Thoracic aorta (tissue), 2 donors: ENCODE measurements at regions not wholly inside any gene's neighbourhood (a gene's known extent, or its start where the extent isn't known, plus 50 kb on each side); places are given as distances from the start of the nearest gene placed in this dataset.

Source experiments
- ATAC-seq: fragments of 150-250 bp; one replicate; pipeline ENCODE4 v1.8.0; 2017; ENCODE audit warnings: low read depth; ENCODE audit not compliant: insufficient number of reproducible peaks, low FRiP score
- DNase-seq: peaks from one replicate; pipeline ENCODE4 v3.0.0-alpha.2; 2020; ENCODE audit warnings: low spot score
- H3K27ac ChIP-seq, 2 donors: fragments of 200-600 bp; sonication (generic); 1 replicate in 1 of 2; 2 replicates in 1 of 2; pipeline ENCODE4 v1.5.1; 2016; ENCODE audit warnings: mild to moderate bottlenecking in 2 of 2, moderate library complexity in 2 of 2
- H3K27me3 ChIP-seq: fragments of 200-600 bp; sonication (generic); replicated peaks from 2 replicates; pipeline ENCODE4 v1.6.0; 2016; ENCODE audit warnings: mild to moderate bottlenecking; ENCODE audit not compliant: insufficient read depth
- H3K36me3 ChIP-seq: fragments of 200-600 bp; sonication (generic); one replicate; pipeline ENCODE4 v1.5.1; 2016
- H3K4me1 ChIP-seq, 2 donors: fragments of 200-600 bp; sonication (generic); 1 replicate in 1 of 2; 2 replicates in 1 of 2; pipeline versions ENCODE4 v1.5.1 to v1.6.0; 2016; ENCODE audit warnings: low read depth in 2 of 2, mild to moderate bottlenecking in 1 of 2; ENCODE audit not compliant: control insufficient read depth in 1 of 2
- H3K4me3 ChIP-seq: fragments of 200-600 bp; sonication (generic); 2 replicates; pipeline ENCODE4 v1.5.1; 2016; ENCODE audit warnings: mild to moderate bottlenecking
- H3K9me3 ChIP-seq: fragments of 200-600 bp; sonication (generic); 2 replicates; pipeline ENCODE4 v1.5.1; 2016
- TF ChIP-seq, protein P1 (sequence below): fragments of 200-600 bp; sonication (generic); IDR thresholded peaks from one replicate; pipeline ENCODE4 v1.5.1; 2019; ENCODE audit warnings: antibody characterized with exemption

DNA sequence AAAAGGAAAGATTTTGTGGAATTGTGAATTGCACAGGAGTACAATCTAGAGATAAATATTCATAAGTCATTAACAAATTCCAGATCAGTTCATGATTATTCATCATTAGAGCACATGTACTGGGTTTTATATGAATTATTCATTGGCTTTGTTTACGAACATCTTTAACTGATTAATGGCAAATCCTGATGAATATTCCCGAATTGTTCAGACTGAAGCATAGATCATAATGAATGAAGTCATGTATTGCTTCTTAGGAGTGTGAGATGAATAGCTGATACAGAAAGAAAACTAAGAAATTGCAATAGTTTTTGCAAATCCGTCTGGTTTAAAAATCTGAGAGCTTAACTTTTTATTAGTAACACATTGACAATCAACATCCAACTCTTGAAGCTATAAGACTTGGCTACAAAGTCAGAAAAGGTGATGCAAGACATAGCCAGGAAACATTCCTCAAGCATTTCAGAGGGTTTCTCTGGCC lies 183.6 kb upstream of the DGKB start:
- no peak for DNase-seq
- TF ChIP-seq, protein P1, sequence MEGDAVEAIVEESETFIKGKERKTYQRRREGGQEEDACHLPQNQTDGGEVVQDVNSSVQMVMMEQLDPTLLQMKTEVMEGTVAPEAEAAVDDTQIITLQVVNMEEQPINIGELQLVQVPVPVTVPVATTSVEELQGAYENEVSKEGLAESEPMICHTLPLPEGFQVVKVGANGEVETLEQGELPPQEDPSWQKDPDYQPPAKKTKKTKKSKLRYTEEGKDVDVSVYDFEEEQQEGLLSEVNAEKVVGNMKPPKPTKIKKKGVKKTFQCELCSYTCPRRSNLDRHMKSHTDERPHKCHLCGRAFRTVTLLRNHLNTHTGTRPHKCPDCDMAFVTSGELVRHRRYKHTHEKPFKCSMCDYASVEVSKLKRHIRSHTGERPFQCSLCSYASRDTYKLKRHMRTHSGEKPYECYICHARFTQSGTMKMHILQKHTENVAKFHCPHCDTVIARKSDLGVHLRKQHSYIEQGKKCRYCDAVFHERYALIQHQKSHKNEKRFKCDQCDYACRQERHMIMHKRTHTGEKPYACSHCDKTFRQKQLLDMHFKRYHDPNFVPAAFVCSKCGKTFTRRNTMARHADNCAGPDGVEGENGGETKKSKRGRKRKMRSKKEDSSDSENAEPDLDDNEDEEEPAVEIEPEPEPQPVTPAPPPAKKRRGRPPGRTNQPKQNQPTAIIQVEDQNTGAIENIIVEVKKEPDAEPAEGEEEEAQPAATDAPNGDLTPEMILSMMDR: no peak
- no peak overlapping the region for H3K27ac ChIP-seq
- H3K4me1 ChIP-seq: no peaks in the 10 kb centered on the region
- no peaks in the 10 kb centered on the region for H3K9me3 ChIP-seq
- H3K36me3 ChIP-seq: no peaks in the 10 kb centered on the region
- no peak for ATAC-seq
- H3K4me3 ChIP-seq: no peak overlapping the region
- H3K27me3 ChIP-seq: no peaks in the 10 kb centered on the region

DNA sequence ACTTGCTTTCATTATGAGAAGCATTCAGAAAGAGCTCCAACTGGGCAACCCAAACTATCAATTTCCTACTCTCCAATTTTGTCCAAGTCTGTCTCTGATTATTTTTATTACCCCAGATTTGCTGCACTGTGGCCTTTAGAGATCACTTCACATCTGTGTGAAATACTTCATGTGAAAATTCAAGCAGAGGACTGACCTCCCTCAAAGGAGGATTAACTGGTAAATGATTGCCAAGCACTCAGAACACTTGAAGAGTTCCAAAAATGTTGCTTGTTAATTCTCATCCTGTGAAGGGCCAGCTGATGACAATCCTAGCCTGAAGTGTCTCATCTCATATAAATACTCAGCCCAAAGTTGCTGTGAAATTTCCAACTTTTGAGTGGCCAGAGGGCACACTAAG lies 182.8 kb upstream of the DGKB start:
- ATAC-seq (no peak), DNase-seq (no peak)
- Histone ChIP-seq H3K36me3 (no peaks in the 10 kb centered on the region), H3K4me1 (no peaks in the 10 kb centered on the region), H3K4me3 (no peak overlapping the region), H3K27me3 (no peaks in the 10 kb centered on the region), H3K27ac (no peak overlapping the region), H3K9me3 (no peaks in the 10 kb centered on the region)
- TF ChIP-seq, protein P1: no peak

DNA sequence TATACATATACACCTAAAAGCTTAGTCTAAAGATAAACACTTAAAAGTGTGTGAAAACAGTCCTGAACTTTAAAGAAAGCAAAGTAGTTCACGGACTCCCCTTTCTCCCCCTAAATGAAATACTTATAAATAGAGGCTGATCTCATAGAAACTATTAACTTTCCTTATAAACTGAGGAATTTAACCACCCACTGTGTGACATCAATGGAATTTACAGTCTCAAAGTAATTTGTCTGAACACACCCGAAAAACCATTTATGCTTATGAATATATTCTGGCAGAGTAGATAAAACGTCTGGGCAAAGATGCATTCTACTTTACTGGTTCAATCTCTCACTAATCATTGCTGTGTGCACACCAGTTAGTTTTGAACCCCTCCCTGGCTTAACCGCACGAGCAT lies 181.8 kb upstream of the DGKB start:
- peaks cover 5% of the 10 kb centered on the region for H3K27me3 ChIP-seq
- H3K27ac ChIP-seq: no peak overlapping the region
- H3K4me1 ChIP-seq: no peaks in the 10 kb centered on the region
- DNase-seq (no peak), ATAC-seq (no peak)
- TF ChIP-seq, protein P1: no peak
- no peaks in the 10 kb centered on the region for H3K9me3 ChIP-seq
- no peaks in the 10 kb centered on the region for H3K36me3 ChIP-seq
- H3K4me3 ChIP-seq: no peak overlapping the region

DNA sequence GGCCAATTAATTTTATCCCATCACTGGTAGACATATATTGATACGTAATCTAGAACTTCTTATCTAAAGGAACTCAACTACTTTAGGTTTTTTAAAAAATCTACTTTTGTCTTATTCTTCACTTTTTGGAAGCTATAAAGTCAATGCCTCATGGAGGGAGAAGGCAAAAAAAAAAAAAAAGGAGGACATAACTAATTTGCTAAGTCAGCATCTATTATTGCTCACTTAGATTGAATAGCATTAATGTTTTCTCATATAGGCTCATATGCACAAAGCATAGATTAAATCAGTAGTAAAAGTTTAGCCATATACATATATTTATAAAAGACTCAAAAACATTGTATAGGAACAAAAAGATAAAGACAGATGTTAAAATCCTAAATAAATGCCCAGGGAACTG lies 179.3 kb upstream of the DGKB start:
- no peak for ATAC-seq
- no peak overlapping the region for H3K4me3 ChIP-seq

DNA sequence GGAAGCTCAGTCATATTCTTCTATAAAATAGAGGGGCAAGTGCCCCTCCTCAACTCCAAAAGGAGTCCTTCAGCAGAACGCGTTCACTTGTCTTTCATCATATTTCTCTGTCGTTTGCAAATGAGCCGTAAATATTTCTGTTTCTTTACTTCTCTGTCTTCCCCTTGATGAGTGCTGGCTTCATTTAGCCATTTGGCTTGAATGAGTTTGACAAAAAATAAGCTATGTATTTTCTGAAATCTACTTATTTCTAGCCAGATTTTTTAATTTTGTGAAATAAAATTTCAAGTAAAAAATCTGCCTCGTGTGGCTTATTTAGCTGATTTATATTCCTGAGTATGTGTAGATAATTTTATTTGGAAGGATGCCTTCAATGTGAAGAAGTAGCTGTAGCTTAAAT lies 170.8 kb upstream of the DGKB start:
- H3K9me3 ChIP-seq: no peaks in the 10 kb centered on the region
- no peak for DNase-seq
- H3K36me3 ChIP-seq: no peaks in the 10 kb centered on the region
- TF ChIP-seq, protein P1: no peak
- ATAC-seq: no peak
- no peaks in the 10 kb centered on the region for H3K27me3 ChIP-seq
- H3K4me3 ChIP-seq: no peak overlapping the region
- H3K4me1 ChIP-seq: no peaks in the 10 kb centered on the region
- H3K27ac ChIP-seq: no peak overlapping the region

More for the DNA sequence above, 179.3 kb upstream of the DGKB start:
- Histone ChIP-seq H3K36me3 (no peaks in the 10 kb centered on the region), H3K27ac (no peak overlapping the region), H3K27me3 (peaks cover 5% of the 10 kb centered on the region), H3K9me3 (no peaks in the 10 kb centered on the region), H3K4me1 (no peaks in the 10 kb centered on the region)
- no peak for DNase-seq
- TF ChIP-seq, protein P1: no peak
